HT-29 (cell line): ENCODE measurements at regions not wholly inside any gene's neighbourhood (a gene's known extent, or its start where the extent isn't known, plus 50 kb on each side); places are given as distances from the start of the nearest gene placed in this dataset.

Experiments used
- DNase-seq: peaks from one replicate; pipeline ENCODE4 v3.0.0-alpha.2; 2015; ENCODE audit warnings: low spot score

DNA sequence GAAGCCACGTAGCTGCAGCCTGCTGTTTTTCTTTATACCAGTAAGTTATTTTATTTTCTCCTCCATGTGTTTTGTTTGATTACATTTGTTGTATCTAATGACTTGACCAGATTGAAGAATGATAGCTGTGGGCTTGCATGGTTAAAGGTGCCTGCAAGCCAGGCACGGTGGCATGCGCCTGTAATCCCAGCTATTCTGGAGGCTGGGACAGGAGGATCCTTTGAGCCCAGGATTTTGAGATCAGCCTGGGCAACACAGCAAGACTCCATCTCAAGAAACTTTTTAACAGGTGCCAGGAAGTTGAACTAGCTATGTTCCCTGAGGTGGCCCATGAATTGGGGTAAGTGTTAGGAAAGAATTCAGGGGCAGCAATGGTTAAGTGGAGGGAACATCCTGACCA lies 179.4 kb downstream of the IRS1 start:
- no peak for DNase-seq

DNA sequence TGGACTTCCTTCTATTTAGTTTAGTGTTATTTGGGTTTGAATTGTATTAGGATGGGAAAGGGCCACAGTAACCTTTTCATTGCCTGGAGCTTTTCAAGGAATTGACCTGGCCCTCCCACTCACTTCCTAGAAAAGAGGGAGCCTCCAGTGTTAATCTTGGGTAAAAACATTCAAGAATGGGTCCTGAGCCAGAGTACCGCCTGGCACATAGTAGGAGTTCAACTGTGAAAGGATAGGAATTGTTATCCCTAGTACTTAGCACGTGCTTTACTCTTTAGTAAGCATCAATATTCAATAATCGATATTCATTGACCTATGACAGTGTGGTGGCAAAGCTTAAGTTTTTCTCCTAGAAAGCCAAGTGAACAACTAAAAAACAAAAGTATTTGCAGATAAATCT lies 179.9 kb downstream of the IRS1 start:
- no peak for DNase-seq

DNA sequence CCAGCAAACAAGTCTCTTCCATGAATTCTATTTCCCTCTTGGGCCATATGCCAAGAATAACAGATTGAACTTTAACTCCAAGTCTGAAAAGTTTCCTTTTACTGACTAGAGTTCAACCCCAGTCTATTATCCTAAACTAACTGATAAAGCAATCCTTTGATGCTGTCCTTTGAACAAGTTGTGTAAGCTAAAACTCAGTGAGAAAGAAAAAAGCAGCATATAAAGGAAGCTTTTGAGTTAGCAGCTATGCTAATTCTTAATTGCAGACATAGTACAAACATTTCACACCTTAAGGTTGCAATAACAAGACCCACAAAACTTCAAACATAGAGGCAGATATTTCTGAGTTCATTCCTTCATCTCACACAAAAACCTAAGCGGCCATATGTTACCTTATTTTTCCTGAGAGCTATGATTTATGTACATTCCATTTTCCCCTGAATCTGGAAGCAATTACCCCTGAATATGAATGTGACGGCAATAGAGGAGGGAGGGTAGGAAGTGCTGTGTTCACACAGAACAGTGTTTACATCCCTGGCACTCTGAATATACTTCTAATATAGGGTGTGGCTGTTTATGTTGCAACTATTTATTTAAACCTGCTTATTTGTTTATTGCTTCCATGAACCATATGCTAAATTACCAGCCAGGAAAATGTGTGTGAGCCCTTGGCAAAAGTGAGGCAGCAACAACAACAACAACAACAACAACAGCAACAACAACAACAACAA lies 180.6 kb downstream of the IRS1 start:
- DNase-seq: peak; percentile 90

DNA sequence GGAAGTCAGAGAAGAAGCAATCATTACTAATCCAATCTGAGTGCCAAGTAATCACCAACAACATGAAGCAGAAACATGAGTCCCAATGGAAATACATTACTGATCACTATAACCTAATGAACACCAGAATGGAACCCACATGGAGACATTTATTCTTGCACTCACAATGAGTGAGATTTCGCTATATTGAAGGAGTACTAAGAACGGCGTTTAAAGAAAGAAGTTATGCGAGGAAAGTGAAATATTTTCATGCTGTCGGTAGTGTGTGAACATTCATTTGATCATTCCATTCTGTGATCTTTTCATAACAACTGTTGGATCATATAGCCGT lies 181.1 kb downstream of the IRS1 start:
- DNase-seq: no peak

DNA sequence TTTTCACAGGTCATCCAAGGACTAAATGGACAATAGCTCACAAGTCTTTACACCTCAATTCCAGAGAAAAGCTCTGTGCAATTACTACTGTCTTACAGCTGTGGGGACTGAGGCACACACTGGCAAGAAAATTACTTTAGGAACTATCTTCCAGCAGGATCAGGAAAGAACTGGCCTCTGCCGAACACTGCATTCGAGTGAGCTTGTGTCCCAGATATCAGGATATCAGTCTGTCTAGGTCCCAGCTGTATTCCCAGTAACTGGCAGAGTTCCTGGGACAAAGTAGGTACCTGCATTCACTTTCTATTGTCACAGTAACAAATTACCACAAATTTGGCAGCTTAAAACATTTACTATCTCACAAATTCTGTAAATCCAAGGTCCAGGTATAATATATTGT lies 183.7 kb downstream of the IRS1 start:
- DNase-seq: no peak

DNA sequence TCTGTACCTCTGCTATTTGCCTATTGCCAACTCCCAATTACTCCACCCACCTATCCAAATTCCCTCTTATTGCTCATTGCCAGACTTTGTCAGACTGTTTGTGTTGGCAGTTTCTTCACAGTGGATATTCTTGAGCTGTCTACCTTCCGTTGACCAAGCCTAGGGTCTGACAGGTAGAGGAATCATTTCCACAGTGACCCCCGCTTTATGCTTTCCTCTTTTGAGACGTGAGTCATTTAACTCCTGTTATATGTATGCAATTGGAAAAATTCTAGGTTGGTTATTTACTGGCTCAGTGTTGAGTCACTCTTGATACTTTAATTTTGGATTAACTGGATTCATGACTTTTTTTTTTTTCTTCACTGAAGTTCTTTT lies 187.7 kb downstream of the IRS1 start:
- DNase-seq: no peak

DNA sequence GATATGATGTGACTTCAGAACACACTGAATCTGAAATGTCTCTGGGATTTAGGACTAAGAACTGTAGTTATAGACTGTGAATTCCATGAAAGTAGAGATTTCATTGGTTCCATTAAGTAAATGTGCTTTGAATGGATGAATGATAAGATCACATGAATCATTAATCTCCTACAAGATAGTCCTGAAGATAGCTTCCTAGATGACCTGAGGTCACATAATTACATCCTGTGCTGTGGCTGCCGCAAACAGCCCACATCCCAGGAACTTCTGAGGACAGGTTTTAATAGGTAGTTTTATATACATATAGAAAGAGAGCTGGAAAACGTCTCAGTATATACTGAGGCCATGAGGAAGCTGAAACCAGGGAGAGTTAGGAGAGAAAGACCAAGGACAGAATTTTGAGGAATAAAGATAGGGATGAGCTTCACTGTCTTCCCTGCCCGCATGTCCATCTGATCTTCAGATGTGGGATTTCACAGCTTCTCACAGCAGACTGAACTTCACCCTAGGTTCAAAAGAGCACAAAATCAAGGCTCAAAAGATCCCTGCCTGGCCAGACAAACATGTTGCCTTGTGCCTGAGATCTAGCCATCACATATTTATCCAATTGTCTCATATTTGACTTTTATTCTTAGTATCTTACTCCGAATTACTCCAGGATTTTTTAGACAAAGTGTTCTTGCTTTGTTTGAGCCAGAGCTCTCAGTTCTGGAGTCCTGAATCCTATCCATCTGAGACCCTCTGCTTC lies 188.2 kb downstream of the IRS1 start:
- DNase-seq: peak; percentile 35

DNA sequence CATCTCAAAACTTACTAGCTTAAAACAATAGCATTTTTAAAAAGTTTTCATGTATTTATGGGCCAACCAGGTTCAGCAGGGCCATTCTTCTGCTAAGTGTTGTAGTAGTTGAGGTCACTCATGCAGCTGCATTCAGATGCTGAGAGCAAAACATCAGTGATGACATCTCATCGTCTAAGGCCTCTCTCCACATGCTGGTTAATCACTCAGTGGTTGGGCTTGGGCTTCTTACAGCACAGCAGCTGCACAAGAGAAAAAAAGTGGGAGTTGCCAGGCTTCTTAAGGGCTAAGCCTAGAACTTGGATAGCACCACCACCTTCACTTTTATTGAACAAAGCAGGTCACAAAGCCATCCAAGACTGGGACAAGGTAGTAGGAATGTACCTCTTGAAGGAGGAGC lies 190.3 kb downstream of the IRS1 start:
- no peak for DNase-seq

DNA sequence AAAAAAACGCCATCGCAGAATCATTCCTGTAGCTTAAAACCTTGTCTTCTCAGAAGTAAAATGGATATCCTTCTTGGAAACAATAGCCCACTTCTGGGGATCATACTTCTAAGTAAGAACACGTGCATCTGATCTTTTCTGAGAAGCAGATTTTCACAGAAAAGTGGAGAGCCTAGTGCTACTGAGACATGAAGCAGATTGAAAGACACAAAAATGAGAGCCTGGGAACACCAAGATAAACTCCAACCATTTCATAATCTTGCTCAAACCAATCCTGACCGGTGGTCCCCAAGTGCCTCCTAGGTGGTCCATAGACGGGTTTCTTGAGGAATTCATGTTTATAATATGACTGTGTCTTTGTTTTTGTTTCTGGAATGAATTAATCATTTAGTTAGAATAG lies 191.2 kb downstream of the IRS1 start:
- no peak for DNase-seq

DNA sequence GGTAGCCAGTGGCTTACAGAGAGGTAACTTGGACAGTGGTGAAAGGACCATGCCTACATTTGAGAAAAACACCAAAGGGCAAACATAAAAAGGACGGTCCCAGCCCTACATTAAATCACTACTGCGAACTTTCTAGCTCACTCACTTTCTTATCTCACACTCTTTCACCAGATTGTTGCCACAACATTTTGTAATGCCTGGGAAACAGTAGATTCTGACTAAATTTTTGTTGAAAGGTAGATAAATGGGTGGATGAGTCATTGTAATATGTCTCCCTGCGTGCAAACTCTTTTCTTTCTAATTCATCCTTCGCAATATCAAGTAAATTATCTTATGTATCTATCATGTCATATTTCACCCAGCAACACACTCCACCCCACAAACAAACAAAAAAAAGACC lies 192.2 kb downstream of the IRS1 start:
- DNase-seq: no peak

DNA sequence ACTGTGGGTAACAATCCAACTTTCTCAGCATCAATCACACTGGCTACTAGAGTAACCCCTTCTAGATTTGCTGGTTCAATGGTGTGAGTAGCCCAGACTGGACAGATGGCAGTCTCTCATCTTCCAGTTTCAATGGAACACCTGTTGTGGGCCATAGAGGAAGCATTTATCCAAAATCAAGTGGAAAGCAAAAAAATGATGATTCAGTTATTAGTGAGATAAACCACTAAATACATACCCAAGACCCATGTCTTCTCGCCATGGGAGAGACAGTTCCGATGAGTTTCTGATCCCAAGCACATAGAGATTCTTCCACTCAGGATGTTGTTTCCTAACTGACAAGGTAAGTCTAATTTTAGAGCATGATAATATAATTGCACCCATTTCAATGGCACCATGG lies 194.0 kb downstream of the IRS1 start:
- DNase-seq: no peak

DNA sequence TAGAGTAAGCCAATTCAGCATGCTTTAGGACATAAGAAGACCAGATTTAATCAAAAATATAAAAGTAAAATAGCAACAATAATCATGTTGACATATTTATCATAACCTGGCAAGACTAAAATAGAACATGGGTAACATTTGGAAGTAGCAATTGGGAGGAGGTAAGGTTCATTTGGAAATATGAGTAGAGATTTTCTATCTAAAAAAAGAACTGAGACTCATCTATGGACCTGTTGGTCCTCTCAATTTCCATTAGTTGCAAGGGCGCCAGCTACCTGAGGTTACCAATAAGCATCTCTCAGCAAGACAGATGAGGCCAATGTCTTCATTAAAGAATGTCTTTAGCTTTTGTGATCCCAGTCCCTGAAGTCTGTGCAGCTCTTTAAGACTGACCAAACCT lies 196.0 kb downstream of the IRS1 start:
- no peak for DNase-seq

DNA sequence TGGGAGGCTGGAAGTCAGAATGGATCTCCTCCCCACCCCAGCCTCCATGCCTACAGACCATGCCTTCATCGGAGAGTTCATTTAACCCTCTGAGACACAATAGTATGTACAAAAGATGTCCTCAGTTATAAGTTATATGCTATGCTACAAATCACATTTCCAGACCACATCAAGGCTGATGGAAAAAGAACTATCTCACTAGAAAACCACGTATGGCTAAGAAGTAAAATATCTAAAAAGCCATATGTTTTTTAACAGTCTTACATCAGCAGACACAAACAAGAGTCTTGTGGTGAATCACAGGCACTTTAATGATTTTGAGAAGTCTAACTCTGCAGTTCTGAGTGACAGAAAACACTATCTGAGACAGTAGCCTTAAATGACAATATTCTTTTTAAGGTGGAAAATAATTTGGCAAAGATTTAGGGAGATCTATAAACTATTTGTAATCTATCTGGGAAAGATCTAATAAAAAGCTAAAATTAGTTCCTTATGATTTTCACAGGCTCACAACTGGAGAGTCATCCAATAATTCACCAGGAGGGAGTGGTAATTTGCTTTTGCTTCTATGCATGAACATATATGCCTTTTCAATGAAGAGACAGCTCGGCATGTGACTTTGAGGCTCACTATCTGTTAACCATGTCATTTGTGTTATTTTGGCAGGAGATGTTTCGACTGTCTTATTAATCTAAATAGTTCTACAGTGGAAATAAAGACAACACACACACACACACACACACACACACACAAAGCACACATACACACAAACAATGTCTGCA lies 197.5 kb downstream of the IRS1 start:
- no peak for DNase-seq

DNA sequence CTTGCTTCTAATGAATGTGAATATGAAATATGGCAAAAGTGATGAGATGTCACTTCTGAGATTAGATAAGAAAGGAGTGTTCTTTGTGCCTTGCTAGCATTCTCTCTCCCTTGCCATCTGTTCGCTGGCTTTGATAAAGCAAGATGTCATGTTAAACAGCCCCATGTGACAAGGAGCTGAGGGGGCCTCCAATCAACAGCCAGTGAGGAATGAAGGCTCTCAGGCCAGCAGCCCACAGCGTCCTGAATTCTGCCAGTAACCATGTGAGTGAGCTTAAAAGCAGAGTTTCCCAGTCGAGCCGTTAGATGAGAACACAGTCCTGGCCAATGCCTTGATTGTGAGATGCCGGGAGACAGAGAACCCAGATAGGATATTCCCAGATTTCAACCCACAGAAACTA lies 198.8 kb downstream of the IRS1 start:
- no peak for DNase-seq

DNA sequence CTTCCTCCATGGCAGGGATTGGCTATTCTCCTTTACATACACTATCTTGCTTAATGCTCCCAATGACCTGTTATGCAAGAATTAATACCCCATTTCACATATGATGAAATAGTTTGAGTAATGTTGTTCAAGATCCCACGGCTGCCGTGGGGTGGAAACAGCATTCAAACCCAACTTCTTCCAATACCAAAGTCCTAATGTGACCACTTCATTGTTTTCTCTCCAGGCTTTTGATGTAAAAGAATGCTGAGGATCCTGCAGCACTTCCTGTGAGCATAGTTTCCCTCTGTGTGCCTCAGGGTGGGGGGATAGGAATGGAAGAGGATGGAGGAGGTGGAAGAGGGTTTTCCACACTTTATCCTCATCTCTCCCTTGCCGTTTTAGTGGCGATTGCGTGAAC lies 199.4 kb downstream of the IRS1 start:
- DNase-seq: no peak

DNA sequence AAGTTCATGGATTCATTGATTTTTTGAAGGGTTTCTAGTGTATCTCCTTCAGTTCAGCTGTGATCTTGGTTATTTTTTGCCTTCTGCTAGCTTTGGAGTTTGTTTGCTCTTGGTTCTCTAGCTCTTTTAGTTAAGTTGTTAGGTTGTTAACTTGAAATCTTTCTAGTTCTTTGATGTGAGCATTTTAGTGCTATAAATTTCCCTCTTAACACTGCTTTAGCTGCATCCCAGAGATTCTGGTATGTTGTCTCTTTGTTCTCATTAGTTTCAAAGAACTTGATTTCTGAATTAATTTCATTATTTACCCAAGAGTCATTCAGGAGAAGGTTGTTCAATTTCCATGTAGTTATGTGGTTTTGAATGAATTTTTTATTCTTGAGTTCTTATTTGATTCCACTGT lies 210.6 kb downstream of the IRS1 start:
- no peak for DNase-seq

DNA sequence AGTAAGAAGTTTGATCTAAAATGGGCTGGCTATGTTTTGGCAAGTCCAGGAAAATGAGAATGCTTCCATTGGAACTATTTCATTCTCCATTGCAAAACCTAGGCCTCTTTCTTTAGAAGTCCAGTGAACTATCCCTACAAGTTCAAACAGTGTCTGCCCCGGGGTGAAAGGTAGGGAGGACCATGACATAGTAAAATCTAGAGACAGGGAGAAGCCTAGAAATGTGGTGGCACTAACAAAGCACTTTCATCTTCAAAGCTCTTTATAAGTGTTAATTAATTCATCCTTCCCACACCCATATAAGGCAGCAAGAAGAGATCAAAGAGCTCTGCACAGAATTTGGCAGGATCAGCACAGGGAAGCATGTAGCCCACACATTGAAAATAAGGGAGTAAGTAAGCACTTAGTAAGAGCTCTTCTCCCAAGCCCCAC lies 214.5 kb downstream of the IRS1 start:
- DNase-seq: no peak

DNA sequence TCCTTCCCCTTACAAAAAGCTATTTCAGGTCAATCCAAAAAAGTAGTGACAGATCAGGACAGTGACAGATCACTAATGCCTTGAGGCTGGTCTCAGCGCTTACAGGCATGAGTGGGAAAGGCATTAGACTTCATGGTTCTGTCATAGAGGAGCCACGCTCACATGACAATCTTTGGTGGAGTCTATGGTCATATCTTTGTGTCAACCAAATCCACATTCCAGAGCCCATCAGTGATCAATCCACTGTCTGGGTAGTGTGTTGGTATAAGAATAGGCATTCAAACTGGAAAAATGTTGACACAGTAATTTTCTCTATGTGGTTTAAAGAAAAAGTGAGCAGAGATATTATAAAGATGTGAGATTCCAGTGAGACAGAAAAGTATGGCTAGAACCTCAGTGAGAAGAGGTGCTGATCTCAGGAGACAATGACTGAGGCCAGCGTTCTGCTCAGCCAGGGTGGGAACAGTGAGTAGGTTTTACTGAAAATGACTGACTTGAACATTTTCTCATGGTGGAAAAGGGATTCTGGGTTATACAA lies 215.0 kb downstream of the IRS1 start:
- no peak for DNase-seq

DNA sequence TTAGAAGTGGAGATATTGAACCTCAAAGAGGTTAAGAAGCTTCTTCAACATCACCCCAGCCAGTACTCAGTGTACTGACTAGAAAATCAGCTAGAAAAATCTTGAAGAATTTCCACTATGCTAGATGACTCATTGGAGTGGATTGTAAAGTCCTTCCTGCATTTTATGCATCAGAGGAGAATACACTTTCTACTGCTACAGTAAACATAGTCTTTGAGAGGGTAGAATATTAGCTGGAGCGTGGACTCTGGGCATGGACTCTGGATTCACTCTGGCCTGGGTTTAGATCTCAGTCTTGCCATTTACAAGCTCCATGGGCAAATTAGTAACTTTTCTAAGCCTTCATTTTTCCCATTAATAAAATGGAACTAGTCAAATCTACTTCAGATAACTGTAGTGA lies 215.9 kb downstream of the IRS1 start:
- DNase-seq: peak; percentile 60

DNA sequence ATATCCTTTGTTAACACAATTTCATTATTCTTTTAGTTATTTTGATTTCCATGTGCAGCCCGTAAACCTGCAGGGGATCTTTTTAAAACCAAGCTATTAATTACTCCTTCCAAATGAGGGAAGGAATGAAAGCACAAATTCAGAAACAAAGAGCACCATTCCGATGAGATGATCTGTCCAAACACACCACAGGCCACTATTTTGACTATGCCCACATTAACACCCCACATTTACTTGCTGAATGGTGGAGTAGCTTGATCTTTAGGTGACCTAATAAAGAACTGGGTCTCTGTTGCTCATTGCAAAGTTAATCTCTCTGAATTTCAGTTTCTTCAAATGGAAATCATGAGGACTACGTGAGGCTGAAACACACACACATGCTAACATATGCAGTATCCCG lies 218.0 kb downstream of the IRS1 start:
- no peak for DNase-seq

DNA sequence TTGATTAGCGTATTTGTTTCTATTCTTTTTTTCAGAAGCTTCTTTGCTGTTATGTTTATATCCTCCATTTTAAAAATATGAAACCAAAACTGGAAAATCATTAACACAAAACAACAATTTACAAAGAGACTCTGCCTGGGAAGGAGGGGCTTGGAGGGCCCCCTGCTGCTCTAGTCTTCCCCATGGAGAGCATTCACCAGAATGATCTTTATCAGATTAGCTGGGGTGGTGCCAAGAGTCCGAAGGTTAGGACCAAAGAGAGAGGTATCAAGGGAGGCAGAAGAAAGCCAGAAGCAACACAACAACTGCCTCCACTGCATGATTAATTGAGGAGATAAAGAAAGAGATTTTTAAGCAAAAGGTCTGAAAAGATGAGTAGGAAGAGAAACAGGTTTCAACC lies 218.6 kb downstream of the IRS1 start:
- DNase-seq: peak; percentile 74

DNA sequence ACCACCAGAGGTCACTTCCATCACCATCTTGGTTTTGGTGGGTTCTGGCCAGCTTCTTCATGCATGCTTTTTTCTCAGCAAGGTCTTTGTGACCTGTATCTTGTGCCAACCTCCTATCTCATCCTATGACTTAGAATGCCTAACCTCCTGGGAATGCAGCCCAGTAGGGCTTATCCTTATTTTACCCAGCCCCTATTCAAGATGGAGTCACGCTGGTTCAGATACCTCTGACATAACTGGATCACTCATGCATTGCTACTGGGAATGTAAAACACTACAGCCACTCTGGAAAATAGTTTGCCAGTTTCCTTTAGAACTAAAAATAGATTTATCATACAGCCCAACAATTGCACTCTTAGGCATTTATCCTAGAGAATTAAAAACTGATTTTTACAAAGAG lies 219.2 kb downstream of the IRS1 start:
- DNase-seq: no peak

DNA sequence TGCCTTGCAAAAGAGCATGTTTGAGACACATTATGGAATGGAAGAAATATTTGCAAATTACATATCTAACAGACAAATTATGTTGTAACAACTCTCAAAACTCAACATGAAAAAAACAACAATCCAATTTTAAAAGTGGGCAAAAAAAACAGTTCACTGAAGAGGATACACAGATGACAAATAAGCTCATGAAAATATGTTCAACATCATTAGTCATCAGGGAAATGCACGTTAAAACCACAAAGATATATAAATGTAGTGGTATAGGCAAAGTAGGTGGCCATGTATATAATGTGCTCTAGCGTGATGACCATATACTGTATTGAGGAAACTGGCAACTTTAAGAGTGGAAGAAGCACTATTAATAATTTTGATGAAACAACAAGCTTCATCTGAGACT lies 220.1 kb downstream of the IRS1 start:
- DNase-seq: no peak
